ENCODE measurements at regions not wholly inside any gene's neighbourhood (a gene's known extent, or its start where the extent isn't known, plus 50 kb on each side); places are given as distances from the start of the nearest gene placed in this dataset.

DNA sequence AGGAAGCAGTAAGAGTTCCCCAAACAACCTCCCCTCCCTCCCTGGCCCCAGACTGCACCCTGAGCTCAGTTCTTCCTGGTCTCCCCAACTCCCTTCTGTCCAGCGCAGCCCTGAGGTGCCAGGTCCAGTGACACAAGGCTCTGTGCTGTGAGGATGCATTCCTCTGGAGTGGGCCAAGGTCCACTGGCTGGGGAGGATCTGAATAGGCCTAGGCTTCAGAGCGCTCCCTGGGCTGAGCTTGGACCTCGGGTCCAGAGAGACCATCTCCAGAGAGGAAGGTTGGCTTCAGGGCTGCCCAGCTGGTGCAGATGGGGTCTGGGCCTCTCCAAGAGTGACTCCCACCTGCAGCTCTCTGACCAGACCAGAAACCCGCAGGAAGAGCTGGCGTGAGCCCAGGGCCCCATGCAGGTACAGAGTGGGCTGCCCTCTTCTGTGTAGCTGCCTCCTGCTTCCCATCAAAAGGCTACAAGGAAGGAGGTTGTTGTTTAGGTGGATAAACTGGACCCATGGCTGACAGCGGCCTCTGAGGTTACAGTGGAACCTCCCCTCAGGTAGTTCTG lies 52.3 kb upstream of the MLN start:
- in situ Hi-C loops (cut with MboI; ENCODE audit: low pct_unique_long_range_greater_than_20kb, low sequenced_read_pairs), result no loop called here
- DNase-seq, result no peak

GRCh38 chr6:33854572-33855030 lies 50.8 kb upstream of the MLN start:
- in situ Hi-C loops (cut with MboI; ENCODE audit: low pct_unique_long_range_greater_than_20kb, low sequenced_read_pairs), result no loop called here
- DNase-seq, result no peak

DNA sequence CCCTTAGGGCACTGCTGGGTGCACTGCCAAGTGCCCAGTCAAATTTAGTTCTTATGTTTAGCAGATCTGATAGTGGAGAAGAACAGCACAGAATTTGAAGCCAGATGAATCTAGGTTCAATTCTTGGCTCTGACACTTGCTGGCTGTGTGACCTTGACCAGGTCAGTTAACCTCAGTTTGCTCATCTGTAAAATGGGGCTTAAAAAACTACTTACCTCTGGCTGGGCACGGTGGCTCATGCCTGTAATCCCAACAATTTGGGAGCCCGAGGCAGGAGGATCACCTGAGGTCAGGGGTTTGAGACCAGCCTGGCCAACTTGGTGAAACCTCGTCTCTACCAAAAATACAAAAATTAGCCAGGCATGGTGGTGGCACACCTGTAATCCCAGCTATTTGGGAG lies 49.9 kb upstream of the MLN start:
- no peak for DNase-seq
- in situ Hi-C loops (cut with MboI; ENCODE audit: low pct_unique_long_range_greater_than_20kb, low sequenced_read_pairs), result no loop called here
